ENCODE measurements at regions not wholly inside any gene's neighbourhood (a gene's known extent, or its start where the extent isn't known, plus 50 kb on each side); places are given as distances from the start of the nearest gene placed in this dataset.

GRCh38 chr18:7358989-7359726 lies 128.3 kb downstream of the LRRC30 start:
- no peak for DNase-seq

GRCh38 chr18:7360606-7361170 lies 129.8 kb downstream of the LRRC30 start:
- no peak for DNase-seq

GRCh38 chr18:7363338-7363737 lies 132.4 kb downstream of the LRRC30 start:
- DNase-seq: no peak

GRCh38 chr18:7366597-7366996 lies 135.7 kb downstream of the LRRC30 start:
- no peak for DNase-seq

- DNase-seq: no peak
Measured at GRCh38 chr18:7367336-7367735, 136.4 kb downstream of the LRRC30 start.

GRCh38 chr18:7369006-7369405 lies 138.1 kb downstream of the LRRC30 start:
- no peak for DNase-seq

- DNase-seq: no peak
Measured at GRCh38 chr18:7370375-7370774, 139.5 kb downstream of the LRRC30 start.

GRCh38 chr18:7370802-7371201 lies 139.9 kb downstream of the LRRC30 start:
- DNase-seq: no peak

- no peak for DNase-seq
Measured at GRCh38 chr18:7373441-7373840, 142.6 kb downstream of the LRRC30 start.

- no peak for DNase-seq
Measured at GRCh38 chr18:7381307-7381706, 150.4 kb downstream of the LRRC30 start.

GRCh38 chr18:7382328-7383001 lies 151.6 kb downstream of the LRRC30 start:
- no peak for DNase-seq

- no peak for DNase-seq
Measured at GRCh38 chr18:7383002-7383980, 152.4 kb downstream of the LRRC30 start.

GRCh38 chr18:7388741-7389140 lies 157.9 kb downstream of the LRRC30 start:
- DNase-seq: no peak

- DNase-seq: no peak
Measured at GRCh38 chr18:7390731-7391492, 160.0 kb downstream of the LRRC30 start.

GRCh38 chr18:7393080-7393479 lies 162.2 kb downstream of the LRRC30 start:
- no peak for DNase-seq

- DNase-seq: no peak
Measured at GRCh38 chr18:7394050-7394659, 163.3 kb downstream of the LRRC30 start.

- DNase-seq: no peak
Measured at GRCh38 chr18:7395566-7395965, 164.7 kb downstream of the LRRC30 start.

- DNase-seq: no peak
Measured at GRCh38 chr18:7413906-7414305, 153.2 kb upstream of the PTPRM start.

- DNase-seq: no peak
Measured at GRCh38 chr18:7414459-7414858, 152.7 kb upstream of the PTPRM start.

- no peak for DNase-seq
Measured at GRCh38 chr18:7415081-7415894, 151.8 kb upstream of the PTPRM start.

GRCh38 chr18:7417727-7418126 lies 149.4 kb upstream of the PTPRM start:
- no peak for DNase-seq

Data from CD4-positive, alpha-beta T cell treated with Interleukin-4 for 1 hour (primary cell).